Upper lobe of right lung (tissue), 1 donor: ENCODE measurements at regions not wholly inside any gene's neighbourhood (a gene's known extent, or its start where the extent isn't known, plus 50 kb on each side); places are given as distances from the start of the nearest gene placed in this dataset.

Experiments used
- ATAC-seq: fragments of 200-7000 bp; cut with Tn5 transposase; one replicate; pipeline ENCODE4 v1.9.1; 2020; ENCODE audit warnings: mild to moderate bottlenecking, moderate library complexity
- DNase-seq: peaks from one replicate; pipeline ENCODE4 v3.0.0-alpha.2; 2020
- H3K27ac ChIP-seq: fragments of 200-600 bp; one replicate; pipeline ENCODE4 v1.8.0; 2022
- H3K27me3 ChIP-seq: fragments of 200-600 bp; one replicate; pipeline ENCODE4 v1.8.0; 2022; ENCODE audit warnings: mild to moderate bottlenecking
- H3K36me3 ChIP-seq: fragments of 200-600 bp; one replicate; pipeline ENCODE4 v1.8.0; 2022
- H3K4me1 ChIP-seq: fragments of 200-600 bp; one replicate; pipeline ENCODE4 v1.8.0; 2022
- H3K4me3 ChIP-seq: fragments of 200-600 bp; one replicate; pipeline ENCODE4 v1.8.0; 2022; ENCODE audit warnings: mild to moderate bottlenecking
- H3K9me3 ChIP-seq: fragments of 200-600 bp; one replicate; pipeline ENCODE4 v1.8.0; 2022
- CTCF ChIP-seq: fragments of 200-600 bp; IDR thresholded peaks from one replicate; pipeline ENCODE4 v1.8.0; 2022; ENCODE audit warnings: antibody characterized with exemption
- intact Hi-C: fragments of 100-400 bp; cut with DNase I; formaldehyde crosslinking; loops from one replicate; pipeline ENCODE4 v1.11.0; 2022
- donor health status: DM: no; HTN: yes; CAD: no; lungs with severe emphysema.

GRCh38 chr2:37780387-37780676 is 108.9 kb upstream of the CDC42EP3 start:
- intact Hi-C loops: no loop called here
- no peaks in the 10 kb centered on the region for H3K27me3 ChIP-seq
- no peaks in the 10 kb centered on the region for H3K9me3 ChIP-seq
- no peaks in the 10 kb centered on the region for H3K36me3 ChIP-seq
- TF ChIP-seq CTCF: no peak
- H3K4me3 ChIP-seq: no peak overlapping the region
- ATAC-seq (no peak), DNase-seq (no peak)
- peaks cover 9% of the 10 kb centered on the region for H3K4me1 ChIP-seq
- H3K27ac ChIP-seq: no peak overlapping the region

GRCh38 chr2:37781028-37781427 is 109.6 kb upstream of the CDC42EP3 start:
- no peak overlapping the region for H3K27ac ChIP-seq

GRCh38 chr2:37782155-37782673 is 110.8 kb upstream of the CDC42EP3 start:
- Histone ChIP-seq H3K9me3 (no peaks in the 10 kb centered on the region), H3K36me3 (no peaks in the 10 kb centered on the region), H3K4me1 (peaks cover 9% of the 10 kb centered on the region), H3K27ac (no peak overlapping the region), H3K27me3 (no peaks in the 10 kb centered on the region), H3K4me3 (no peak overlapping the region)
- ATAC-seq (no peak), DNase-seq (no peak)
- intact Hi-C loops: no loop called here
- no peak for TF ChIP-seq CTCF

More at GRCh38 chr2:37781028-37781427, 109.6 kb upstream of the CDC42EP3 start:
- Histone ChIP-seq H3K27me3 (no peaks in the 10 kb centered on the region), H3K4me1 (peaks cover 9% of the 10 kb centered on the region), H3K36me3 (no peaks in the 10 kb centered on the region), H3K4me3 (no peak overlapping the region), H3K9me3 (no peaks in the 10 kb centered on the region)
- intact Hi-C loops: no loop called here
- no peak for TF ChIP-seq CTCF
- DNase-seq (no peak), ATAC-seq (no peak)

GRCh38 chr2:37782721-37783371 is 111.4 kb upstream of the CDC42EP3 start:
- H3K4me1 ChIP-seq: peaks cover 9% of the 10 kb centered on the region
- H3K27ac ChIP-seq: no peak overlapping the region
- intact Hi-C loops: no loop called here
- TF ChIP-seq CTCF: no peak
- H3K9me3 ChIP-seq: no peaks in the 10 kb centered on the region
- no peaks in the 10 kb centered on the region for H3K27me3 ChIP-seq
- ATAC-seq: peak; percentile 41
- no peak overlapping the region for H3K4me3 ChIP-seq
- no peak for DNase-seq
- no peaks in the 10 kb centered on the region for H3K36me3 ChIP-seq

- ATAC-seq (no peak), DNase-seq (no peak)
- Histone ChIP-seq H3K27me3 (no peaks in the 10 kb centered on the region), H3K9me3 (no peaks in the 10 kb centered on the region), H3K36me3 (no peaks in the 10 kb centered on the region), H3K27ac (no peak overlapping the region), H3K4me1 (peaks cover 9% of the 10 kb centered on the region), H3K4me3 (no peak overlapping the region)
- TF ChIP-seq CTCF: no peak
- intact Hi-C loops: no loop called here
These were observed 112.1 kb upstream of the CDC42EP3 start for GRCh38 chr2:37783545-37783944.
